Suprapubic skin (tissue), 3 donors: ENCODE measurements at regions not wholly inside any gene's neighbourhood (a gene's known extent, or its start where the extent isn't known, plus 50 kb on each side); places are given as distances from the start of the nearest gene placed in this dataset.

Experiments used
- CTCF ChIP-seq, 2 donors: fragments of 200-600 bp in 1 of 2; fragments of 450-650 bp in 1 of 2; sonication (generic) in 1 of 2; IDR thresholded peaks; one replicate each; pipeline ENCODE4 v1.5.1; 2016 to 2019; ENCODE audit warnings: antibody characterized with exemption in 2 of 2, mild to moderate bottlenecking in 1 of 2, moderate library complexity in 1 of 2
- POLR2A ChIP-seq, 2 donors: fragments of 450-650 bp; IDR thresholded peaks; one replicate each; pipeline ENCODE4 v1.6.1; 2017; ENCODE audit warnings: antibody characterized with exemption in 2 of 2, mild to moderate bottlenecking in 2 of 2, moderate library complexity in 2 of 2

DNA sequence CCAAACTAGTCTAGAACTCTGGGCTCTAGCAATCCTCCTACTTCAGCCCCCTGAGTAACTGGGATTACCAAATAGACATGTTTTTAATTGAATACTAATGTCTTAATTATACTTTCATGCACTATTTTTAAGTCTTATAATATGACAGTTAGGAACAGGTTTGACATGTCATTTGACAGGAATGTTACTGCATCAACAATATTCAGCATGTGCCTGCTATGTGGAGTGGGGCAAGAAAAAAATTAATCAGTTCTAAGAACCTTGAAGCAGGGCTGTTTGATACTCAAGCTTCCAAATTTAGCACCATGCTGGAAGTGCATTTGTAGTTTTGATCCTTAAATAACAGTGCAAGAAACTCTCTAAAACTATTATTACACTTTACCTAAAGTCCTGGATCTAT, 265.3 kb downstream of the MZT1 start:
- no peak for TF ChIP-seq CTCF (IDR thresholded peaks at IDR 0.05)
- no peak for TF ChIP-seq POLR2A (IDR thresholded peaks at IDR 0.05)
